GM12891 (cell line): ENCODE measurements at regions not wholly inside any gene's neighbourhood (a gene's known extent, or its start where the extent isn't known, plus 50 kb on each side); places are given as distances from the start of the nearest gene placed in this dataset.

Source experiments
- DNase-seq: peaks from one replicate; pipeline ENCODE4 v3.0.0; 2011; ENCODE audit warnings: low spot score; ENCODE audit not compliant: insufficient read length
- FAIRE-seq: peaks from 2 replicates; lab custom pipeline; 2011; peaks lifted over from hg19 to GRCh38; lab: Jason Lieb, UNC
- PAX5 ChIP-seq: IDR thresholded peaks from 2 replicates; pipeline ENCODE4 v1.6.1; 2011; ENCODE audit warnings: low read length, moderate library complexity, mild to moderate bottlenecking; ENCODE audit not compliant: insufficient read depth, severe bottlenecking
- POLR2A ChIP-seq: IDR thresholded peaks from 2 replicates; pipeline ENCODE4 v1.6.1; 2011; ENCODE audit warnings: low read depth, low read length, control low read depth
- POLR2AphosphoS5 ChIP-seq: IDR thresholded peaks from 2 replicates; pipeline ENCODE4 v1.6.1; 2011; ENCODE audit warnings: low read depth, low read length, control low read depth
- POU2F2 ChIP-seq: IDR thresholded peaks from 2 replicates; pipeline ENCODE4 v1.6.1; 2011; ENCODE audit warnings: low read depth, mild to moderate bottlenecking, control low read depth, low read length, moderate library complexity
- SPI1 ChIP-seq: IDR thresholded peaks from 2 replicates; pipeline ENCODE4 v1.6.1; 2011; ENCODE audit warnings: low read depth, low read length, control low read depth
- TAF1 ChIP-seq: IDR thresholded peaks from 2 replicates; pipeline ENCODE4 v1.6.1; 2011; ENCODE audit warnings: low read depth, low read length, control low read depth

DNA sequence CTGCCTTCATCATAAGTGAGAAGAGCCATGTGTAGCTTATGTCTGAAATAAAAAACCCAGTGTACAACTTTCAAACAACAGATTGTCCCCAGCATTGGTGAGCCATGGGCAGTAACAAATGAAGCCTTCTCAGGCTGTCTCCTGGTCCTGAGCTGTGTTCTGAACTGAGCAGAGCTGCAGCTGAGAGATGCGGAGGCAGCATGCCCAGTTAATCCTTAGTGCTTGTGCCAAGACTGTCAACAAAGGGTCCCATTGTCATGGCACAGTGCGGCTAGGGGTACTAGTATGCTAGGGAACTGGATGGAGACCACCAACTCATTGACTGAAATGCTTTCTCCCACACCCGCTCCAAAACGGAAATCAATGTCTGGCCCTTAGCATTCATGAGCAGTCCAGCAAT is 154.3 kb downstream of the RMST start:
- TF ChIP-seq POLR2A (no peak), TAF1 (no peak), PAX5 (no peak), POLR2AphosphoS5 (no peak), SPI1 (no peak), POU2F2 (no peak)
- DNase-seq (no peak), FAIRE-seq (no peak)

DNA sequence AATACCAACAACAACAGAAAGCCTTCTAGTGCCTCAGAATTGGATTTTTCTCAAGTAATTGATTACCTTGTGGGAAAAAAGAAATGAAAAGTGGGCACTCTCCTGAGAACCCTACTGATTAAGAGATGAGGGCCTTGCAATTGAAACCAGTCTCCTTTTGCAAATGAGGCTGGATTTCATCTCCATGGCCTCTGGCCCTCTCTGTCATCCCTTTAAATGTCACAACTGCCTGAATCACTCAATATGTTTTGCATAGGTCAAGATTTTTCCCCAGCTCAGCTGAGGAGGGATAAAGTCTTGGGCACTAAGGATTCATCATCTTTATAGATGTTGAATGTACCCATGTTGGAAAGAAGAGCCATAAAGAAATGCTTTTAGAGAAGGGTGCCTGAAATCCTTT is 166.4 kb downstream of the RMST start:
- no peak for DNase-seq
- no peak for FAIRE-seq
- TF ChIP-seq POLR2AphosphoS5: no peak
- no peak for TF ChIP-seq SPI1
- no peak for TF ChIP-seq POU2F2
- no peak for TF ChIP-seq POLR2A
- TF ChIP-seq TAF1: no peak
- TF ChIP-seq PAX5: no peak

DNA sequence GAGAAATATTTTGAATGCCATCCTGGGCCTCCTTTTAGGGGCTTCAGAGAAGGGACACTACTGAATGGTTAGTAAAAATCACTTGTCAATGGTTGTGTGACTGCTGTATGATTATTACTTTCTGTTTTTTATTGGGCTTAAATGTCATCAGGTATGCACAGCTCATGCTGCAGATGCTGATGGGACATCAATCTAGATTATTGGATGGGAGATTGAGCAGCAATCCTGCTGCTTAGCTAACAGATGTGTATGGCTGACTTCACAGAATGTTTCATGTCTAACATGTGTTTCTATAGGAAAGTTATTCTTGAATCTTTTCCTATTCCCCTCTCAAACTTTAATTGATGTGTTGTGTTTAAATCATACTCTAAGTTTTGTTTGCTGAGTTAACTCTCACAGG is 166.8 kb downstream of the RMST start:
- no peak for DNase-seq
- TF ChIP-seq TAF1 (no peak), SPI1 (no peak), POLR2A (no peak), POLR2AphosphoS5 (no peak), PAX5 (no peak)
- no peak for FAIRE-seq

DNA sequence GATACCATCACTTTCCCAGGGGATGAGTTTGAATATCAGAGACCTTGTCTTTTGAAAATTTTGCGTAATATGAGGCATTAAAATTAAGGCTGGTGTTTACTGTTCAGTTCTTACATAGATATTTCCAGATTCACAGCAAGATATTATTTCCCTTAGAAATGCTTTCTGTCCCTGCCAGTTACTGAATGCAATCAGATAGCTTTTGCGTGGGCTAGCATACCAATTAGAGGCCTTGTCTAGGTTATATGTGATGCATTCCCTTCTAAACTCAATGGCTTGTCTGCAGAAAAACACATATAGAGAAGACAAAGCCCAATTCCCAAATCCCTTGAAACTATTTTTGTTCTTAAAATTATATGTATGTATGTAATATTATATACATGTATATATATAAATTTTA is 167.8 kb downstream of the RMST start:
- FAIRE-seq (no peak), DNase-seq (no peak)
- TF ChIP-seq POLR2AphosphoS5 (no peak), POLR2A (no peak), POU2F2 (no peak), TAF1 (no peak), SPI1 (no peak), PAX5 (no peak)

DNA sequence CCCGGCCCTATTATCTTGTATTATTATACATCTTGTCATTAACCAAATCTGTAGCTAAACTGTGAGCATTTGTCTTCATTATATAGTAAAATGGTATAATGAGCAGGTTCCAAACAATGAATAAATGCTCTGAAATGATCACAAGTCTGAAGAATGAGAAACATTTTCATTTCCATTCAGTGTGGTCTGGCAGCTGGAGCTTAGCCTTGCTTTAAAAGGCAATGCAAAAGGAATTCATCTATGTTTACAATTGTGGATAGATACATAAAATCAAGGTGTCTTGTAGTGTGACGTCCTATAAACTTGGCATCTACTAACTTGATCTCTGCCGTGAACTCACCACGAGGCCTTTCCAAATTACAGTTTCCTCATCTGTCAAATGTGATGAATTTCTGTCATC is 168.3 kb downstream of the RMST start:
- DNase-seq (no peak), FAIRE-seq (no peak)
- no peak for TF ChIP-seq POLR2AphosphoS5
- TF ChIP-seq POU2F2: no peak
- no peak for TF ChIP-seq SPI1
- TF ChIP-seq PAX5: no peak
- TF ChIP-seq TAF1: no peak
- no peak for TF ChIP-seq POLR2A

DNA sequence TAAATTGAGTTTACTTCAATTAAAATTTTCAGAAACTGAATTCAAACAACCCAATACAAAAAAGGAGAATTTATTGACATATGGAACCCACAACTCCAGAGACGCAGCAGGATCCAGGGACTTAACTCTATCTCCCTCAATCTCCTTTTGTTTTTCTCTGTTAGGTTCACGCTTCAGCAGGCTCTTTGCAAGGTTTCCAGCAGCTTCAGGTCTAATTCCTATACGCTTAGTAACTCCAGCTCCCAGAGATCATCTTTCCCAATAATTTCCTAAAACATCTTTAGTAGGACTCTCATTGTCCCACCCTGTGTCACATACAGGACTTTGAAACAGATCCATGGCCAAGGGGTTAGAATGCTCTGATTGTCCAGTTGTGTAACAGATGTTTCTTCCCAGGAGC is 175.2 kb downstream of the RMST start:
- DNase-seq: no peak
- FAIRE-seq: no peak
- TF ChIP-seq POLR2AphosphoS5 (no peak), TAF1 (no peak), SPI1 (no peak), PAX5 (no peak), POLR2A (no peak), POU2F2 (no peak)

DNA sequence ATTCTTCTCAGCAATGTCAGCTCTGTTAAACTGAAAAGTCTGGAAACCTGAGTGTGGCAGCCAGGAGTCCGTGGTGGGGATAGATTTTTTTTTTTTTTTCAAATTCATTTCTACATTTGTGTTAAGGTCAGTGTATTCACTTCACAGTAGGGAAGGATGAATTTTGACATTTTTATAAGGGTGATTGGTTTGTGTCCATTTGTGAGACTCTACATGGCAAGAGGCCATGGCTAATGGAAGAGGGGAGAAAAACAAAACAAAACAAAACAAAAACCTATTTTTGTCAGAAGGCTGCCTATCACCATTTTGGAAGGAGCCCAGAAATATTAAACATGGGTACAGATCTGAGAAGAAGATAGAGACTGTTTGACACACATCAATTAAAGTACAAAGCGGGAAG is 176.1 kb downstream of the RMST start:
- no peak for FAIRE-seq
- no peak for DNase-seq
- no peak for TF ChIP-seq SPI1
- TF ChIP-seq TAF1: no peak
- no peak for TF ChIP-seq POU2F2
- no peak for TF ChIP-seq POLR2AphosphoS5
- TF ChIP-seq POLR2A: no peak
- TF ChIP-seq PAX5: no peak

DNA sequence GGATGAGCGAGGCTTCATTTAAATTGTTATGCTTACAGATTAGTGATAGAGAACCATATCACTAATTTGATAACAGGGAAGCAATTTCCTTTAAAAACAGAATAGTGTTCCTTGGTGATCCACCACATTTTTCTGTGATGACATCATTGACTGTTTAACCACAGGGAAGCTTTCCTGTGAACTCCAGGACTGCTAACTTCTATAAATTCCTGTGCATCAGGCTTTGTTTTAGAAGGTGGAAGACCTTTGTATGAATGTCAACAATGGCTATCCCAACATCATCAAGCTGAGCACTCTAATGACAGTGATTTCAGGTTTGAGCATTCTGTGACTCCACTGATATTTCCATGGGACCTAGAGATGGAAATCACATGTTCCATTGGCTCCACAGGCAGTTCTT is 177.1 kb downstream of the RMST start:
- DNase-seq: no peak
- no peak for FAIRE-seq
- TF ChIP-seq POLR2AphosphoS5 (no peak), PAX5 (no peak), POLR2A (no peak), SPI1 (no peak), POU2F2 (no peak), TAF1 (no peak)

DNA sequence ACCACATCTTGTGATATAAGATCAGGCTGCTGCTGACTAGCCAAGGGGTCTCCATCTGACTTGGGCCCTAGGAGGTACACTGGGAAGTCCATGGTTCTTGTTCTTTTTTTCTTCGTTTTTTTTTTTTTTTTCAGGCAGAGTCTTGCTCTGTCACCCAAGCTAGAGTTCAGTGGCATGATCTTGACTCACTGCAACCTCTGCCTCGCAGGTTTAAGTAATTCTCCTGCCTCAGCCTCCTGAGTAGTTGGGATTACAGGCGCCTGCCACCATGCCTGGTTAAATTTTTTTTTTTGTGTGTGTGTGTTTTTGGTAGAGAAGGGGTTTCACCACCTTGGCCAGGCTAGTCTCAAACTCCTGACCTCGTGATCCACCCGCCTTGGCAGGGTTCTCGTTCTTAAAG is 178.2 kb downstream of the RMST start:
- FAIRE-seq: no peak
- TF ChIP-seq POU2F2 (no peak), POLR2AphosphoS5 (no peak), TAF1 (no peak), PAX5 (no peak), SPI1 (no peak)
- DNase-seq: no peak

DNA sequence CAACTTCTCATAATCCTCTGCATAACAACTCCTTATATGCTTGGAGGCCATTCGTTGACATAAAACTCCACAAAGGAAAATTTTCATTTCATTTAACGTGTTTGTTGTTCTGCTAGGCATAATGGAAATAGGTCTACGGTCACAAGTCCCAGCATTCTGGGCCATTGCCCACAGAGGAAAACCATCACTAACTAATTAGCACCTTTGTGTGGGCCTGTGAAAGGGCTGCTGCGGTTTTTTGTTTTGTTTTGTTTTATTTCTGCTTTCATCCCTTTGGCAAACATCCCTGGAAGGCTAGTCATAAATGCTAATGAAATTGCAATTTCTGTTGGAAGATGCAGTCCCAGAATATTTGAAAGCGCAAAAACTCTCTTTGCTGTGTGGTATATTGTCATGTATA is 180.3 kb downstream of the RMST start:
- TF ChIP-seq PAX5 (no peak), POU2F2 (no peak), POLR2AphosphoS5 (no peak), SPI1 (no peak), POLR2A (no peak), TAF1 (no peak)
- FAIRE-seq: no peak
- DNase-seq: no peak

DNA sequence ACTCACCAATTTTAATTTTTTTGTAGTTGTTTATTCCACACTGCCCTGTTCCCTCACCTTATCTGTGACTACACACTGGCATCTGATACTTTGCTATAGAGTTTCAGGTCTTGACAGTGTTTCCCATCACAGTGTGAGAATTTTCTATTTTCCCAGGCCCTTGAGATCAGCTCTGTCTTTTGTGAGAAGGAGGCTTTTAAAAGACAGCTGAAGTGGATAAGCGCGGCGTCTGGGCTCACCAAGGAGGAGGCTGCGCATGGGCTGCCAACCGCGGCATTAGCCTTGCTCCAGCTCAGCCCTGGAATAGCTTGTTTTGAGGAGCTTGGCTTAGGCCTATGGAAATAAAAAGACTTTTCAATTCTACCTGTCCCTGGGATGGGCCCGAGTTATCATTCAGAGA is 181.3 kb downstream of the RMST start:
- TF ChIP-seq SPI1: no peak
- no peak for TF ChIP-seq PAX5
- no peak for TF ChIP-seq POLR2AphosphoS5
- no peak for TF ChIP-seq POLR2A
- TF ChIP-seq TAF1: no peak
- no peak for FAIRE-seq
- DNase-seq: no peak

DNA sequence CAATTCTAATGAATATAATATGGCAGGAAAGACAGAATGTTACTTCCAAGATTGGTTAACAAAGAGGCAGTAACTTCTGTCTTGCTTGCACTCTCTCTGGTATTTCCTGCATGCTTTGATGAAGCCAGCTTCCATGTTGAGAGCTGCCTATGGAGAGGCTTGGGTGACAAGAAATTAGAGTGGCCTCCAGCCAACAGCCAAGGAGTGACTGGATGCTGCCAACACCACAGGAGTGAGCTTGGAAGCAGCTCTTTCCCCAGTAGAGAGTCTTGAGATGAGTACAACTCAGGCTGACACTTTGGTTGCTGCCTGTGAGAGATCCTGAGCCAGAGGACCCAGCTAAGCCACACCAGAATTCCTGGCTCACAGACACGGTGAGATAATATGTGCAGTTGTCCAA is 183.1 kb downstream of the RMST start:
- FAIRE-seq (no peak), DNase-seq (no peak)
- TF ChIP-seq POU2F2 (no peak), PAX5 (no peak), POLR2AphosphoS5 (no peak), POLR2A (no peak), SPI1 (no peak), TAF1 (no peak)
